Hematopoietic multipotent progenitor cell treated with erythropoietin and hydrocortisone succinate and interleukin-3 and kit ligand, for 8 days (in vitro differentiated cells): ENCODE measurements at regions not wholly inside any gene's neighbourhood (a gene's known extent, or its start where the extent isn't known, plus 50 kb on each side); places are given as distances from the start of the nearest gene placed in this dataset.

Source experiments
- DNase-seq: peaks from one replicate; pipeline ENCODE4 v3.0.0-alpha.2; 2015

- DNase-seq: no peak
These were observed 221.6 kb downstream of the BRINP2 start for GRCh38 chr1:177392336-177392735.

- no peak for DNase-seq
These were observed 215.3 kb downstream of the BRINP2 start for GRCh38 chr1:177385760-177386698.

- no peak for DNase-seq
These were observed 213.7 kb downstream of the BRINP2 start for GRCh38 chr1:177384461-177384860.

- DNase-seq: no peak
These were observed 213.0 kb downstream of the BRINP2 start for GRCh38 chr1:177383715-177384114.

- DNase-seq: no peak
These were observed 207.1 kb downstream of the BRINP2 start for GRCh38 chr1:177377866-177378265.

- no peak for DNase-seq
These were observed 197.5 kb downstream of the BRINP2 start for GRCh38 chr1:177368255-177368654.

GRCh38 chr1:177366091-177366490 is 195.3 kb downstream of the BRINP2 start:
- DNase-seq: no peak

GRCh38 chr1:177360791-177361190 is 190.0 kb downstream of the BRINP2 start:
- DNase-seq: no peak

- no peak for DNase-seq
These were observed 186.1 kb downstream of the BRINP2 start for GRCh38 chr1:177356674-177357435.

GRCh38 chr1:177355575-177355974 is 184.8 kb downstream of the BRINP2 start:
- no peak for DNase-seq

GRCh38 chr1:177354247-177354646 is 183.5 kb downstream of the BRINP2 start:
- no peak for DNase-seq

- DNase-seq: no peak
These were observed 180.8 kb downstream of the BRINP2 start for GRCh38 chr1:177351361-177352108.

GRCh38 chr1:177346790-177347359 is 176.1 kb downstream of the BRINP2 start:
- no peak for DNase-seq

- DNase-seq: no peak
These were observed 172.7 kb downstream of the BRINP2 start for GRCh38 chr1:177343445-177343844.

GRCh38 chr1:177341773-177342172 is 171.0 kb downstream of the BRINP2 start:
- DNase-seq: no peak

- DNase-seq: no peak
These were observed 169.9 kb downstream of the BRINP2 start for GRCh38 chr1:177340601-177341067.

GRCh38 chr1:177338376-177338775 is 167.6 kb downstream of the BRINP2 start:
- DNase-seq: no peak

GRCh38 chr1:177334903-177335302 is 164.1 kb downstream of the BRINP2 start:
- no peak for DNase-seq

GRCh38 chr1:177333936-177334595 is 163.3 kb downstream of the BRINP2 start:
- DNase-seq: no peak
